WTC11 (cell line): ENCODE measurements at regions not wholly inside any gene's neighbourhood (a gene's known extent, or its start where the extent isn't known, plus 50 kb on each side); places are given as distances from the start of the nearest gene placed in this dataset.

Experiments used
- NR2C2 ChIP-seq: sonication (generic); formaldehyde crosslinking; IDR thresholded peaks from 2 replicates; pipeline ENCODE4 v1.8.0; 2022; ENCODE audit warnings: mild to moderate bottlenecking, missing genetic modification reagents
- TCF7 ChIP-seq: sonication (generic); formaldehyde crosslinking; IDR thresholded peaks from 2 replicates; pipeline ENCODE4 v1.8.0; 2022; ENCODE audit warnings: mild to moderate bottlenecking, low read depth, missing genetic modification reagents, moderate library complexity
- ZNF121 ChIP-seq: sonication (generic); formaldehyde crosslinking; IDR thresholded peaks from 2 replicates; pipeline ENCODE4 v1.8.0; 2023; ENCODE audit warnings: missing genetic modification reagents
- TF ChIP-seq, protein P1 (sequence below): fragments of 200-600 bp; IDR thresholded peaks from 2 replicates; pipeline ENCODE4 v1.8.0; 2022; ENCODE audit warnings: antibody characterized with exemption
- TF ChIP-seq, protein P2 (sequence below): sonication (generic); formaldehyde crosslinking; IDR thresholded peaks from 2 replicates; pipeline ENCODE4 v1.8.1; 2023; ENCODE audit warnings: mild to moderate bottlenecking, missing genetic modification reagents, moderate library complexity
- TF ChIP-seq, protein P3 (sequence below): sonication (generic); formaldehyde crosslinking; conservative IDR thresholded peaks from 2 replicates; pipeline ENCODE4 v1.8.1; 2022; ENCODE audit warnings: mild to moderate bottlenecking, missing genetic modification reagents

DNA sequence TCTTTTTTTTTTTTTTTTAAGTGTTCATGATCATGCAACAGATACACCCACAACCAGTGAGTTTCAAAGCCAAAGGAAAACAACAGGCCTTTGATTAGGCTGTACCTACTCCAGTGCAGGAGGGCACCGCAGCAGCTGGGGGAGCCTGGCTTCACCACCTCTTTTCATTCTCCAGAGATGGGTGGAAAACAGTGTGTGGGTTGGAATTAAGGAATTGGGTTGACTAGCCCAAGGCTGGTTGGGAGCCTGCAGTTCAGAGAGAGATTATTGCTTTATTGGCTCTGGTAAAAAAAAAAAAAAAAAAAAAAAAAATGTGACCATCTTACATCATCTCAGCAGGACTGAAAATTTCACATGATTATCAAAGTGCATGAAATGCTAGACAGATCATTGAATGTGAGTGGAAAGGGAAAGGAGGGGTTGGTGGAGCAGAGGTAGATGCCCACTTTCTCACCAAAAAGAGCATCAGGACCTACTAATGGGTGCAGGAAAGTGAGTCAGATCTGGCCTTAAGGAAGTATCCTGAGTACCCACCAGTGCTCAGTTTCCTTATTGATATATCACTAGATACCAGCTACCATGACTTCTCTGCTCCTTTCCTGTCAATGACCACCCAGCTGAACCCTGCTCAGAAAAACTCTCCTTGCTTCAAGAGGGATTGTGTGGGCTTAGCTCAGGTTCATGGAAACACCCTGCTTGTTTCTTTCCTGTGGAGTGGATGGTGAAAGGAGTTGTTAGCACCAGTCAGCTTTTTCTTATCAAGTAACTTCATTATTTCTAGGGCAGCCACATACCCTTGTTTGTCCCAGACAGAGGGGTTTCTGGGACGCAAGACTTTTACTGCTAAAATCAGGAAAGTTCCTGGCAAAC lies 54.8 kb upstream of the DYRK2 start:
- TF ChIP-seq, protein P1, sequence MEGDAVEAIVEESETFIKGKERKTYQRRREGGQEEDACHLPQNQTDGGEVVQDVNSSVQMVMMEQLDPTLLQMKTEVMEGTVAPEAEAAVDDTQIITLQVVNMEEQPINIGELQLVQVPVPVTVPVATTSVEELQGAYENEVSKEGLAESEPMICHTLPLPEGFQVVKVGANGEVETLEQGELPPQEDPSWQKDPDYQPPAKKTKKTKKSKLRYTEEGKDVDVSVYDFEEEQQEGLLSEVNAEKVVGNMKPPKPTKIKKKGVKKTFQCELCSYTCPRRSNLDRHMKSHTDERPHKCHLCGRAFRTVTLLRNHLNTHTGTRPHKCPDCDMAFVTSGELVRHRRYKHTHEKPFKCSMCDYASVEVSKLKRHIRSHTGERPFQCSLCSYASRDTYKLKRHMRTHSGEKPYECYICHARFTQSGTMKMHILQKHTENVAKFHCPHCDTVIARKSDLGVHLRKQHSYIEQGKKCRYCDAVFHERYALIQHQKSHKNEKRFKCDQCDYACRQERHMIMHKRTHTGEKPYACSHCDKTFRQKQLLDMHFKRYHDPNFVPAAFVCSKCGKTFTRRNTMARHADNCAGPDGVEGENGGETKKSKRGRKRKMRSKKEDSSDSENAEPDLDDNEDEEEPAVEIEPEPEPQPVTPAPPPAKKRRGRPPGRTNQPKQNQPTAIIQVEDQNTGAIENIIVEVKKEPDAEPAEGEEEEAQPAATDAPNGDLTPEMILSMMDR = no peak
- TF ChIP-seq TCF7 (no peak), NR2C2 (CRISPR knock-in tag) (no peak), ZNF121 (CRISPR knock-in tag) (no peak)
- TF ChIP-seq, protein P2, sequence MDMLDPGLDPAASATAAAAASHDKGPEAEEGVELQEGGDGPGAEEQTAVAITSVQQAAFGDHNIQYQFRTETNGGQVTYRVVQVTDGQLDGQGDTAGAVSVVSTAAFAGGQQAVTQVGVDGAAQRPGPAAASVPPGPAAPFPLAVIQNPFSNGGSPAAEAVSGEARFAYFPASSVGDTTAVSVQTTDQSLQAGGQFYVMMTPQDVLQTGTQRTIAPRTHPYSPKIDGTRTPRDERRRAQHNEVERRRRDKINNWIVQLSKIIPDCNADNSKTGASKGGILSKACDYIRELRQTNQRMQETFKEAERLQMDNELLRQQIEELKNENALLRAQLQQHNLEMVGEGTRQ = no peak
- TF ChIP-seq, protein P3, sequence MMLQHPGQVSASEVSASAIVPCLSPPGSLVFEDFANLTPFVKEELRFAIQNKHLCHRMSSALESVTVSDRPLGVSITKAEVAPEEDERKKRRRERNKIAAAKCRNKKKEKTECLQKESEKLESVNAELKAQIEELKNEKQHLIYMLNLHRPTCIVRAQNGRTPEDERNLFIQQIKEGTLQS (CRISPR knock-in tag) = no peak
